Endothelial cell of umbilical vein (primary cell): ENCODE measurements at regions not wholly inside any gene's neighbourhood (a gene's known extent, or its start where the extent isn't known, plus 50 kb on each side); places are given as distances from the start of the nearest gene placed in this dataset.
"Not testable (repeated sequence)": the region's sequence is repeated elsewhere in the genome, so short reads cannot be mapped to it uniquely, and the experiment has no call there.

ENCODE experiments used
- CTCF ChIP-seq, 2 donors: IDR thresholded peaks; 1 replicate in 1 of 2; 2 replicates in 1 of 2; pipeline ENCODE4 v1.5.1; 2011; ENCODE audit warnings: low read length in 2 of 2, mild to moderate bottlenecking in 2 of 2, moderate library complexity in 2 of 2, control low read depth in 1 of 2, inconsistent platforms in 1 of 2, low read depth in 1 of 2; ENCODE audit not compliant: insufficient read depth in 1 of 2; ENCODE audit errors: extremely low read depth in 1 of 2
- EZH2 ChIP-seq: IDR thresholded peaks from 2 replicates; pipeline ENCODE4 v1.6.1; 2012; ENCODE audit warnings: borderline replicate concordance, low read depth, mild to moderate bottlenecking, moderate library complexity, low read length, inconsistent platforms; ENCODE audit not compliant: severe bottlenecking
- POLR2A ChIP-seq: IDR thresholded peaks from 2 replicates; pipeline ENCODE4 v1.6.1; 2012; ENCODE audit warnings: low read depth, mild to moderate bottlenecking, control low read depth, low read length

- not testable (repeated sequence) for TF ChIP-seq CTCF (IDR thresholded peaks at IDR 0.05; ENCODE audit: extremely low read depth in 1 of 2, insufficient read depth in 1 of 2, low read depth in 1 of 2, low read length in 2 of 2); POLR2A; EZH2
Measured at GRCh38 chr4:49154308-49155103, 168.4 kb downstream of the CWH43 start.
